H1 (cell line): ENCODE measurements at regions not wholly inside any gene's neighbourhood (a gene's known extent, or its start where the extent isn't known, plus 50 kb on each side); places are given as distances from the start of the nearest gene placed in this dataset.

Experiments used
- CTCF ChIA-PET: fragments of 300-600 bp; sonication (Branson Sonifier 250); formaldehyde crosslinking; loops from one replicate; lab custom pipeline; 2021; ENCODE audit not compliant: partially characterized antibody; lab: Charles Lee
- POLR2A ChIA-PET: fragments of 300-600 bp; sonication (Branson Sonifier 250); formaldehyde crosslinking; loops from one replicate; lab custom pipeline; 2021; ENCODE audit warnings: inconsistent platforms; ENCODE audit not compliant: partially characterized antibody; lab: Charles Lee
- DNase-seq, 2 experiments: peaks; one replicate each; pipeline versions ENCODE4 v3.0.0 to v3.0.0-alpha.2; 2010 to 2022; ENCODE audit warnings: low spot score in 2 of 2, low read depth in 1 of 2, mixed read lengths in 1 of 2
- FAIRE-seq: peaks from 2 replicates; lab custom pipeline; 2011; peaks lifted over from hg19 to GRCh38; lab: Jason Lieb, UNC
- H2AFZ ChIP-seq: 2 replicates; pipeline ENCODE4 v1.8.1; 2012; ENCODE audit warnings: low read length, inconsistent platforms
- H2AK5ac ChIP-seq: 2 replicates; pipeline ENCODE4 v1.6.1; 2013; ENCODE audit warnings: low read depth, low read length
- H2BK120ac ChIP-seq: replicated peaks from 2 replicates; pipeline ENCODE3; 2013; ENCODE audit warnings: low read depth, low read length, inconsistent platforms
- H2BK12ac ChIP-seq: 2 replicates; pipeline ENCODE4 v1.6.1; 2013; ENCODE audit warnings: low read depth, low read length
- H2BK15ac ChIP-seq: 2 replicates; pipeline ENCODE4 v1.6.1; 2013; ENCODE audit warnings: low read length
- H2BK20ac ChIP-seq: 2 replicates; pipeline ENCODE4 v1.6.1; 2013; ENCODE audit warnings: low read length
- H2BK5ac ChIP-seq: 2 replicates; pipeline ENCODE4 v1.6.1; 2013; ENCODE audit warnings: low read depth, low read length
- H3K14ac ChIP-seq: 2 replicates; pipeline ENCODE4 v1.6.1; 2013; ENCODE audit warnings: inconsistent platforms; ENCODE audit not compliant: insufficient read length
- H3K18ac ChIP-seq: 2 replicates; pipeline ENCODE4 v1.6.1; 2013; ENCODE audit warnings: low read length; ENCODE audit errors: extremely low read depth
- H3K23ac ChIP-seq: 2 replicates; pipeline ENCODE4 v1.6.1; 2013; ENCODE audit warnings: inconsistent platforms; ENCODE audit not compliant: insufficient read length
- H3K23me2 ChIP-seq: 2 replicates; pipeline ENCODE4 v1.6.1; 2013; ENCODE audit warnings: low read depth, low read length
- H3K27ac ChIP-seq: 2 replicates; pipeline ENCODE4 v1.6.1; 2011; ENCODE audit warnings: low read depth, low read length, inconsistent platforms
- H3K27me3 ChIP-seq, 4 experiments: replicated peaks in 1 of 4; 1 replicate in 1 of 4; 2 replicates in 3 of 4; pipeline versions ENCODE4 v1.6.1 to v1.8.1; 2011 to 2013; ENCODE audit warnings: low read length in 3 of 4, mild to moderate bottlenecking in 3 of 4, inconsistent platforms in 2 of 4, mixed read lengths in 2 of 4, moderate library complexity in 1 of 4; ENCODE audit not compliant: control insufficient read depth in 3 of 4, insufficient read depth in 3 of 4; ENCODE audit errors: extremely low read depth in 1 of 4
- H3K36me3 ChIP-seq, 4 experiments: 2 replicates each; pipeline versions ENCODE4 v1.6.1 to v1.8.1; 2011 to 2013; ENCODE audit warnings: mild to moderate bottlenecking in 4 of 4, low read length in 3 of 4, moderate library complexity in 2 of 4, control low read depth in 1 of 4, inconsistent platforms in 1 of 4; ENCODE audit not compliant: insufficient read depth in 4 of 4, control insufficient read depth in 2 of 4
- H3K4ac ChIP-seq: replicated peaks from 2 replicates; pipeline ENCODE3; 2013; ENCODE audit warnings: low read length, low read depth, mixed read lengths, inconsistent platforms; ENCODE audit not compliant: insufficient read length
- H3K4me1 ChIP-seq, 4 experiments: replicated peaks in 1 of 4; 1 replicate in 1 of 4; 2 replicates in 3 of 4; pipeline versions ENCODE4 v1.6.1 to v1.8.1; 2011 to 2013; ENCODE audit warnings: low read length in 3 of 4, inconsistent platforms in 2 of 4, mixed read lengths in 1 of 4; ENCODE audit not compliant: insufficient read depth in 4 of 4, control insufficient read depth in 3 of 4
- H3K4me2 ChIP-seq, 2 experiments: 2 replicates each; pipeline versions ENCODE4 v1.6.1 to v1.8.1; 2011 to 2013; ENCODE audit warnings: low read depth in 2 of 2, low read length in 2 of 2, control low read depth in 1 of 2, inconsistent platforms in 1 of 2, mild to moderate bottlenecking in 1 of 2; ENCODE audit not compliant: insufficient read depth in 1 of 2
- H3K4me3 ChIP-seq, 4 experiments: fragments of 200-600, 300-600 bp in 1 of 4; sonication (generic), shearing (Covaris generic), sonication (Bioruptor Twin) in 1 of 4; 2 replicates each; pipeline versions ENCODE4 v1.5.1 to v1.8.1; 2011 to 2016; ENCODE audit warnings: low read length in 4 of 4, low read depth in 3 of 4, control low read depth in 2 of 4, inconsistent platforms in 2 of 4, mild to moderate bottlenecking in 2 of 4, mixed read lengths in 1 of 4, moderate library complexity in 1 of 4; ENCODE audit not compliant: insufficient read depth in 2 of 4; ENCODE audit errors: extremely low read depth in 1 of 4
- H3K56ac ChIP-seq: replicated peaks from 2 replicates; pipeline ENCODE3; 2013; ENCODE audit warnings: low read depth, mild to moderate bottlenecking, mixed read lengths, low read length, inconsistent platforms; ENCODE audit not compliant: insufficient read length
- H3K79me1 ChIP-seq: 2 replicates; pipeline ENCODE4 v1.6.1; 2013; ENCODE audit warnings: low read depth, low read length, control low read depth
- H3K79me2 ChIP-seq, 2 experiments: 2 replicates each; pipeline versions ENCODE4 v1.6.1 to v1.8.1; 2012 to 2013; ENCODE audit warnings: low read length in 2 of 2, mild to moderate bottlenecking in 2 of 2, inconsistent platforms in 1 of 2; ENCODE audit not compliant: insufficient read depth in 2 of 2, control insufficient read depth in 1 of 2
- H3K9ac ChIP-seq, 4 experiments: replicated peaks in 1 of 4; 1 replicate in 1 of 4; 2 replicates in 3 of 4; pipeline versions ENCODE4 v1.6.1 to v1.8.1; 2011 to 2013; ENCODE audit warnings: low read depth in 3 of 4, low read length in 3 of 4, control low read depth in 2 of 4, mild to moderate bottlenecking in 2 of 4, moderate library complexity in 2 of 4, inconsistent platforms in 1 of 4; ENCODE audit errors: extremely low read depth in 1 of 4
- H3K9me3 ChIP-seq, 2 experiments: 2 replicates each; pipeline versions ENCODE4 v1.6.1 to v1.8.1; 2012 to 2013; ENCODE audit warnings: mild to moderate bottlenecking in 2 of 2, moderate library complexity in 2 of 2, control low read depth in 1 of 2, inconsistent platforms in 1 of 2, low read depth in 1 of 2, low read length in 1 of 2, mixed read lengths in 1 of 2; ENCODE audit not compliant: insufficient read depth in 2 of 2
- H4K20me1 ChIP-seq, 2 experiments: replicated peaks in 1 of 2; 2 replicates each; pipeline versions ENCODE3 to v1.8.1; 2011 to 2013; ENCODE audit warnings: inconsistent platforms in 2 of 2, low read length in 2 of 2, mild to moderate bottlenecking in 1 of 2; ENCODE audit not compliant: insufficient read depth in 2 of 2, control insufficient read depth in 1 of 2
- H4K5ac ChIP-seq: 2 replicates; pipeline ENCODE4 v1.6.1; 2013; ENCODE audit warnings: low read length, low read depth, mixed read lengths, inconsistent platforms; ENCODE audit not compliant: insufficient read length
- H4K8ac ChIP-seq: 2 replicates; pipeline ENCODE4 v1.8.0; 2013; ENCODE audit warnings: mild to moderate bottlenecking, moderate library complexity, low read length, inconsistent platforms; ENCODE audit not compliant: insufficient read depth; ENCODE audit errors: extremely low read depth
- H4K91ac ChIP-seq: replicated peaks from 2 replicates; pipeline ENCODE3; 2013; ENCODE audit warnings: low read length, mixed read lengths, inconsistent platforms; ENCODE audit not compliant: insufficient read length
- ASH2L ChIP-seq: fragments of 200-600, 300-600 bp; sonication (generic); IDR thresholded peaks from one replicate; pipeline ENCODE4 v1.7.1; 2017; ENCODE audit warnings: low read length
- BCL11A ChIP-seq, 2 experiments: IDR thresholded peaks; one replicate each; pipeline ENCODE4 v1.6.1; 2011; ENCODE audit warnings: low read depth in 2 of 2, low read length in 2 of 2, mild to moderate bottlenecking in 2 of 2
- CREB1 ChIP-seq: IDR thresholded peaks from 2 replicates; pipeline ENCODE4 v1.6.1; 2012; ENCODE audit warnings: inconsistent platforms
- EGR1 ChIP-seq: IDR thresholded peaks from 2 replicates; pipeline ENCODE4 v1.6.1; 2011; ENCODE audit warnings: low read depth, low read length, borderline replicate concordance
- HDAC6 ChIP-seq: IDR thresholded peaks from one replicate; pipeline ENCODE4 v1.7.1; 2012; ENCODE audit warnings: low read depth, mild to moderate bottlenecking, inconsistent platforms, low read length, moderate library complexity
- JUN ChIP-seq: IDR thresholded peaks from 2 replicates; pipeline ENCODE4 v1.6.1; 2011; ENCODE audit warnings: low read depth, mild to moderate bottlenecking, improper control_type of control experiment, low read length
- KDM1A ChIP-seq: fragments of 200-600, 300-600 bp; sonication (generic); IDR thresholded peaks from 2 replicates; pipeline ENCODE4 v1.7.1; 2016; ENCODE audit warnings: mild to moderate bottlenecking, low read length, borderline replicate concordance
- NRF1 ChIP-seq: IDR thresholded peaks from 2 replicates; pipeline ENCODE4 v1.6.1; 2011; ENCODE audit warnings: mild to moderate bottlenecking, low read depth, low read length, improper control_type of control experiment
- PHF8 ChIP-seq: fragments of 200-600 bp; sonication (generic); conservative IDR thresholded peaks from 2 replicates; pipeline ENCODE4 v1.7.1; 2012; ENCODE audit warnings: low read depth, mild to moderate bottlenecking, inconsistent platforms, low read length, moderate library complexity
- SAP30 ChIP-seq: fragments of 300-600 bp; sonication (generic); IDR thresholded peaks from 2 replicates; pipeline ENCODE4 v1.7.1; 2012; ENCODE audit warnings: low read length, moderate library complexity, mild to moderate bottlenecking, inconsistent platforms; ENCODE audit not compliant: insufficient read depth, insufficient replicate concordance
- SP2 ChIP-seq: IDR thresholded peaks from 2 replicates; pipeline ENCODE4 v1.6.1; 2012; ENCODE audit warnings: mild to moderate bottlenecking, low read length, inconsistent platforms
- SP4 ChIP-seq: IDR thresholded peaks from 2 replicates; pipeline ENCODE4 v1.6.1; 2012; ENCODE audit warnings: low read length, inconsistent platforms
- WGBS, 2 experiments: shearing (Covaris generic) in 1 of 2; methylation state at CpG; one replicate each; pipeline versions ENCODE4 v1.1.6 to v1.1.7; 2013 to 2015; ENCODE audit warnings: low lambda C conversion rate in 2 of 2, mixed read lengths in 2 of 2, inconsistent platforms in 1 of 2, low coverage in 1 of 2, missing lambda C conversion rate in 1 of 2; ENCODE audit not compliant: insufficient replicate concordance in 2 of 2, insufficient coverage in 1 of 2, insufficient read length in 1 of 2; ENCODE audit errors: extremely low coverage in 1 of 2, missing lambda C conversion rate in 1 of 2; 5-methylcytosine and 5-hydroxymethylcytosine counted together
- TF ChIP-seq, protein P1 (sequence below): IDR thresholded peaks from 2 replicates; pipeline ENCODE4 v1.6.1; 2012; ENCODE audit warnings: inconsistent platforms

DNA sequence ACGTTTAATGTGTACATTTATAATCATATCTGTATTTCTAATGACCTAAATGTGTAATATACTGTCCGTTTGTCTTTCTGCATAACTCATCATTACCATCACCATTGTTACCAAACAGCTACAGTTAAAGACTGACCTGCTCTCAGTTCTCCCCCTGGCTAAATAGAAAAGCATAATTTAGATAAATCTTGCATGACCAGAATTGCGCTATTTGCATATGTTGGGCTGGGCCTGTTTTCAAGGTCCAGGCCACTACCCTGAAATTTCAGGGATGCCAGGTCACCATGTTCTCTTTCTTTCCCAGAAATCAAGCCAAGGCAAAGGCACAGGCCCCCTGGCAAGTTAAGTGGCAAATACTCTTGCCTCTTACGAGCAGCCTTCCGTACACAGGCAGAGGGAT lies 78.4 kb downstream of the MARCHF4 start:
- Histone ChIP-seq H3K14ac (no peak overlapping the region), H3K79me1 (no peaks in the 10 kb centered on the region), H4K91ac (no peak overlapping the region), H2BK20ac (no peak overlapping the region), H2BK5ac (no peak overlapping the region), H3K9me3 (no peaks in the 10 kb centered on the region), H4K8ac (no peak overlapping the region), H3K27ac (no peak overlapping the region), H3K27me3 (no peaks in the 10 kb centered on the region), H3K56ac (no peak overlapping the region), H2BK12ac (no peak overlapping the region), H4K5ac (no peak overlapping the region), H3K18ac (no peak overlapping the region), H2AK5ac (no peak overlapping the region), H2AFZ (no peak overlapping the region), H3K36me3 (no peaks in the 10 kb centered on the region), H3K23me2 (no peaks in the 10 kb centered on the region), H3K4me3 (no peak overlapping the region), H3K9ac (no peak overlapping the region), H3K4ac (no peak overlapping the region), H4K20me1 (no peaks in the 10 kb centered on the region), H3K79me2 (no peaks in the 10 kb centered on the region), H3K4me2 (no peak overlapping the region), H3K23ac (no peak overlapping the region), H2BK15ac (no peak overlapping the region), H2BK120ac (no peak overlapping the region), H3K4me1 (peaks cover 0 to 2% (median 0%) of the 10 kb centered on the region in 4 experiments; a peak in 2 of 7 replicates)
- ChIA-PET POLR2A (interaction anchor here (0.8 kb wide), 1 partner anchor 206 kb away, joined by 4 read pairs; no protein-coding TSS in a partner anchor), CTCF (interaction anchor here (1.4 to 3.8 kb wide), 3 partner anchors 10 to 101 kb away, joined by 3 to 40 read pairs (median 3); no protein-coding TSS in a partner anchor)
- no peak for FAIRE-seq
- 88% methylated on average over 5 of the region's 5 CpGs; no CpG with 5 or more reads in 1 of the 2 experiments for WGBS, 2 experiments
- no peak for DNase-seq
- TF ChIP-seq BCL11A (IDR thresholded peaks at IDR 0.05; ENCODE audit: low read depth in 2 of 2, low read length in 2 of 2) (no peak), SAP30 (no peak), ASH2L (no peak), JUN (no peak), HDAC6 (no peak), KDM1A (no peak), PHF8 (no peak), NRF1 (no peak), SP2 (no peak), CREB1 (no peak), SP4 (no peak), EGR1 (no peak)
- TF ChIP-seq, protein P1, sequence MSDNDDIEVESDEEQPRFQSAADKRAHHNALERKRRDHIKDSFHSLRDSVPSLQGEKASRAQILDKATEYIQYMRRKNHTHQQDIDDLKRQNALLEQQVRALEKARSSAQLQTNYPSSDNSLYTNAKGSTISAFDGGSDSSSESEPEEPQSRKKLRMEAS, result no peak
